AG04450 (cell line): ENCODE measurements at regions not wholly inside any gene's neighbourhood (a gene's known extent, or its start where the extent isn't known, plus 50 kb on each side); places are given as distances from the start of the nearest gene placed in this dataset.

Experiments
- CTCF ChIA-PET: fragments of 300-600, 350-600 bp; formaldehyde crosslinking; extraction: SDS; loops from one replicate; lab custom pipeline; 2022; ENCODE audit warnings: antibody characterized with exemption, inconsistent platforms; lab: Charles Lee
- POLR2A ChIA-PET: fragments of 350-600 bp; formaldehyde crosslinking; extraction: SDS; loops from one replicate; lab custom pipeline; 2021; ENCODE audit warnings: antibody characterized with exemption, inconsistent platforms; lab: Yijun Ruan, JAX
- DNase-seq: peaks from one replicate; pipeline ENCODE4 v3.0.0-alpha.2; 2011; ENCODE audit warnings: low read depth, low spot score
- H3K27ac ChIP-seq: one replicate; pipeline ENCODE4 v1.5.1; 2012; ENCODE audit warnings: low read depth, low read length, control low read depth
- H3K27me3 ChIP-seq: one replicate; pipeline ENCODE4 v1.6.0; 2012; ENCODE audit warnings: low read length; ENCODE audit not compliant: control insufficient read depth, insufficient read depth
- H3K4me3 ChIP-seq: 2 replicates; pipeline ENCODE4 v1.5.1; 2011; ENCODE audit warnings: mild to moderate bottlenecking, low read depth, low read length, control low read depth
- H3K9me3 ChIP-seq: 2 replicates; pipeline ENCODE4 v1.5.1; 2012; ENCODE audit warnings: low read length; ENCODE audit not compliant: control insufficient read depth, insufficient read depth
- CTCF ChIP-seq: IDR thresholded peaks from 2 replicates; pipeline ENCODE4 v1.5.1; 2011; ENCODE audit warnings: low read depth, low read length, control low read depth, inconsistent platforms

GRCh38 chr5:24188216-24188925, 456.4 kb downstream of the CDH10 start:
- Histone ChIP-seq H3K9me3 (0 out of 2 replicates have a peak, but pooled peaks cover 3% of the 10 kb centered on the region), H3K4me3 (no peak overlapping the region), H3K27ac (no peak overlapping the region), H3K27me3 (no peaks in the 10 kb centered on the region)
- ChIA-PET POLR2A (no interaction called here), CTCF (no interaction called here)
- no peak for DNase-seq
- TF ChIP-seq CTCF: no peak

- CTCF ChIA-PET: no interaction called here
- H3K27ac ChIP-seq: no peak overlapping the region
- no peaks in the 10 kb centered on the region for H3K27me3 ChIP-seq
- POLR2A ChIA-PET: no interaction called here
- DNase-seq: no peak
- H3K4me3 ChIP-seq: no peak overlapping the region
- TF ChIP-seq CTCF: no peak
- peaks cover 4% of the 10 kb centered on the region; the same call in 1 of the 2 replicates for H3K9me3 ChIP-seq
Observed at GRCh38 chr5:24196789-24197188, 448.0 kb downstream of the CDH10 start.

GRCh38 chr5:24208686-24209106, 436.1 kb downstream of the CDH10 start:
- ChIA-PET POLR2A (no interaction called here), CTCF (no interaction called here)
- H3K27ac ChIP-seq: no peak overlapping the region
- no peak for DNase-seq
- no peak overlapping the region for H3K4me3 ChIP-seq
- no peak for TF ChIP-seq CTCF
- H3K27me3 ChIP-seq: no peaks in the 10 kb centered on the region
- peaks cover 2% of the 10 kb centered on the region; the same call in 1 of the 2 replicates for H3K9me3 ChIP-seq

- ChIA-PET CTCF (no interaction called here), POLR2A (no interaction called here)
- H3K9me3 ChIP-seq: peaks cover 9% of the 10 kb centered on the region
- no peak overlapping the region for H3K27ac ChIP-seq
- no peak overlapping the region for H3K4me3 ChIP-seq
- no peak for DNase-seq
- TF ChIP-seq CTCF: no peak
- H3K27me3 ChIP-seq: no peaks in the 10 kb centered on the region
Observed at GRCh38 chr5:24215114-24215513, 429.7 kb downstream of the CDH10 start.

GRCh38 chr5:24222876-24223275, 421.9 kb downstream of the CDH10 start:
- Histone ChIP-seq H3K9me3 (peaks cover 10% of the 10 kb centered on the region), H3K4me3 (no peak overlapping the region)

More at GRCh38 chr5:24222876-24223275, 421.9 kb downstream of the CDH10 start:
- POLR2A ChIA-PET: no interaction called here
- CTCF ChIA-PET: interaction anchor here (0.7 kb wide), 1 partner anchor 254 kb away, joined by 3 read pairs; no protein-coding TSS in a partner anchor
- no peak overlapping the region for H3K27ac ChIP-seq
- no peaks in the 10 kb centered on the region for H3K27me3 ChIP-seq
- TF ChIP-seq CTCF: no peak
- DNase-seq: no peak
